SK-N-MC (cell line): ENCODE measurements at regions not wholly inside any gene's neighbourhood (a gene's known extent, or its start where the extent isn't known, plus 50 kb on each side); places are given as distances from the start of the nearest gene placed in this dataset.

Experiments
- DNase-seq: peaks from one replicate; pipeline ENCODE4 v3.0.0-alpha.2; 2011; ENCODE audit warnings: low read depth, low spot score
- H3K27ac ChIP-seq: fragments of 200-600 bp; sonication (generic); 2 replicates; pipeline ENCODE4 v1.5.1; 2016; ENCODE audit warnings: mixed run types
- H3K36me3 ChIP-seq: fragments of 200-600 bp; sonication (generic); 2 replicates; pipeline ENCODE4 v1.6.1; 2017; ENCODE audit warnings: antibody characterized with exemption, low read length, mixed read lengths; ENCODE audit not compliant: insufficient read depth
- H3K4me3 ChIP-seq: fragments of 200-600 bp; sonication (generic); 2 replicates; pipeline ENCODE4 v1.5.1; 2016
- H3K9ac ChIP-seq: fragments of 200-600 bp; sonication (generic); 2 replicates; pipeline ENCODE4 v1.8.0; 2017; ENCODE audit warnings: mixed run types, mixed read lengths; ENCODE audit not compliant: insufficient read length
- H3K9me3 ChIP-seq: fragments of 200-600 bp; sonication (generic); 2 replicates; pipeline ENCODE4 v1.6.1; 2017; ENCODE audit warnings: low read depth, mild to moderate bottlenecking, antibody characterized with exemption, low read length, moderate library complexity, mixed read lengths
- EZH2 ChIP-seq: fragments of 200-600 bp; sonication (generic); IDR thresholded peaks from one replicate; pipeline ENCODE4 v1.6.1; 2017; ENCODE audit warnings: antibody characterized with exemption
- FOXP2 ChIP-seq: optimal IDR thresholded peaks from 2 replicates; pipeline ENCODE3; 2011; ENCODE audit warnings: mild to moderate bottlenecking, moderate library complexity; ENCODE audit not compliant: insufficient read depth; ENCODE audit errors: extremely low read length, control extremely low read depth
- POLR2AphosphoS5 ChIP-seq: IDR thresholded peaks from 2 replicates; pipeline ENCODE4 v1.6.1; 2012; ENCODE audit warnings: mild to moderate bottlenecking, low read depth, low read length, borderline replicate concordance

GRCh38 chr1:110726755-110727154 is 52.0 kb upstream of the KCNA3 start:
- Histone ChIP-seq H3K4me3 (no peak overlapping the region), H3K9me3 (no peaks in the 10 kb centered on the region), H3K36me3 (no peaks in the 10 kb centered on the region), H3K27ac (no peak overlapping the region), H3K9ac (no peak overlapping the region)
- DNase-seq: no peak
- no peak for TF ChIP-seq FOXP2
- no peak for TF ChIP-seq EZH2
- no peak for TF ChIP-seq POLR2AphosphoS5
